HL-60 (cell line): ENCODE measurements at regions not wholly inside any gene's neighbourhood (a gene's known extent, or its start where the extent isn't known, plus 50 kb on each side); places are given as distances from the start of the nearest gene placed in this dataset.

ENCODE experiments used
- DNase-seq, 2 experiments: peaks; one replicate each; pipeline ENCODE4 v3.0.0-alpha.2; 2010 to 2020; ENCODE audit warnings: low read depth in 1 of 2, low spot score in 1 of 2
- H3K27ac ChIP-seq: fragments of 250-450 bp; sonication (Bioruptor Pico); replicated peaks from 2 replicates; pipeline ENCODE4 v1.5.1; 2020; ENCODE audit warnings: mild to moderate bottlenecking, moderate library complexity
- H3K27me3 ChIP-seq: fragments of 250-450 bp; sonication (Bioruptor Pico); 2 replicates; pipeline ENCODE4 v1.5.1; 2021; ENCODE audit warnings: mild to moderate bottlenecking, moderate library complexity; ENCODE audit not compliant: insufficient read depth, poor library complexity, severe bottlenecking
- H3K4me3 ChIP-seq: replicated peaks from 2 replicates; pipeline ENCODE4 v1.5.1; 2011; ENCODE audit warnings: mild to moderate bottlenecking, control low read depth, low read length; ENCODE audit not compliant: insufficient read depth
- GABPA ChIP-seq: IDR thresholded peaks from 2 replicates; pipeline ENCODE4 v1.6.1; 2012; ENCODE audit warnings: low read depth
- POLR2AphosphoS5 ChIP-seq: IDR thresholded peaks from 2 replicates; pipeline ENCODE4 v1.6.1; 2012; ENCODE audit warnings: low read depth
- SPI1 ChIP-seq: IDR thresholded peaks from 2 replicates; pipeline ENCODE4 v1.6.1; 2012; ENCODE audit warnings: low read depth, mild to moderate bottlenecking, borderline replicate concordance
- TF ChIP-seq, protein P1 (sequence below): IDR thresholded peaks from one replicate; pipeline ENCODE4 v1.5.1; 2011; ENCODE audit warnings: low read length, control low read depth, inconsistent platforms; ENCODE audit not compliant: insufficient read depth
- TF ChIP-seq, protein P2 (sequence below): IDR thresholded peaks from 2 replicates; pipeline ENCODE4 v1.6.1; 2012; ENCODE audit warnings: low read depth; ENCODE audit not compliant: insufficient replicate concordance

DNA sequence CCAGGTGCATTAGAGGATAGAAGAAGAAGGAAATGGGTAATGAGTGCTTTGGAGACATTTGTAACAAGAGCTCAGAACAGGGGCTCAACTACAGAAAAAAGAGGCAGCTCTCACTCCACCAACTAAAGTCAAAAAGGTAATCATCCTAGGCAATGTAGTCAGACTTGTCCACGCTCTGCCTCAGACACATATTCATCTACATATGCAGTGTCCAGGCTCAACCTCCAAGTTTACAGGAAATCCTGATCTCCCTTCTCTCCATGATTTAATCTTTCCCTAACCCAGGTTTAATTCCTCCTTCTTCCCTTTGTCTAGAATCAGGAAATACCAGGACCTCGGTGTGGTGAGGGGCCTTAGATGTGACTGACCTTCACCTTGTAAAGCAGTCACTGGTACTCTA lies 65.7 kb upstream of the SELENOP start:
- Histone ChIP-seq H3K27me3 (no peaks in the 10 kb centered on the region), H3K27ac (no peak overlapping the region), H3K4me3 (no peak overlapping the region)
- TF ChIP-seq, protein P1, sequence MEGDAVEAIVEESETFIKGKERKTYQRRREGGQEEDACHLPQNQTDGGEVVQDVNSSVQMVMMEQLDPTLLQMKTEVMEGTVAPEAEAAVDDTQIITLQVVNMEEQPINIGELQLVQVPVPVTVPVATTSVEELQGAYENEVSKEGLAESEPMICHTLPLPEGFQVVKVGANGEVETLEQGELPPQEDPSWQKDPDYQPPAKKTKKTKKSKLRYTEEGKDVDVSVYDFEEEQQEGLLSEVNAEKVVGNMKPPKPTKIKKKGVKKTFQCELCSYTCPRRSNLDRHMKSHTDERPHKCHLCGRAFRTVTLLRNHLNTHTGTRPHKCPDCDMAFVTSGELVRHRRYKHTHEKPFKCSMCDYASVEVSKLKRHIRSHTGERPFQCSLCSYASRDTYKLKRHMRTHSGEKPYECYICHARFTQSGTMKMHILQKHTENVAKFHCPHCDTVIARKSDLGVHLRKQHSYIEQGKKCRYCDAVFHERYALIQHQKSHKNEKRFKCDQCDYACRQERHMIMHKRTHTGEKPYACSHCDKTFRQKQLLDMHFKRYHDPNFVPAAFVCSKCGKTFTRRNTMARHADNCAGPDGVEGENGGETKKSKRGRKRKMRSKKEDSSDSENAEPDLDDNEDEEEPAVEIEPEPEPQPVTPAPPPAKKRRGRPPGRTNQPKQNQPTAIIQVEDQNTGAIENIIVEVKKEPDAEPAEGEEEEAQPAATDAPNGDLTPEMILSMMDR: no peak
- TF ChIP-seq SPI1: no peak
- TF ChIP-seq, protein P2, sequence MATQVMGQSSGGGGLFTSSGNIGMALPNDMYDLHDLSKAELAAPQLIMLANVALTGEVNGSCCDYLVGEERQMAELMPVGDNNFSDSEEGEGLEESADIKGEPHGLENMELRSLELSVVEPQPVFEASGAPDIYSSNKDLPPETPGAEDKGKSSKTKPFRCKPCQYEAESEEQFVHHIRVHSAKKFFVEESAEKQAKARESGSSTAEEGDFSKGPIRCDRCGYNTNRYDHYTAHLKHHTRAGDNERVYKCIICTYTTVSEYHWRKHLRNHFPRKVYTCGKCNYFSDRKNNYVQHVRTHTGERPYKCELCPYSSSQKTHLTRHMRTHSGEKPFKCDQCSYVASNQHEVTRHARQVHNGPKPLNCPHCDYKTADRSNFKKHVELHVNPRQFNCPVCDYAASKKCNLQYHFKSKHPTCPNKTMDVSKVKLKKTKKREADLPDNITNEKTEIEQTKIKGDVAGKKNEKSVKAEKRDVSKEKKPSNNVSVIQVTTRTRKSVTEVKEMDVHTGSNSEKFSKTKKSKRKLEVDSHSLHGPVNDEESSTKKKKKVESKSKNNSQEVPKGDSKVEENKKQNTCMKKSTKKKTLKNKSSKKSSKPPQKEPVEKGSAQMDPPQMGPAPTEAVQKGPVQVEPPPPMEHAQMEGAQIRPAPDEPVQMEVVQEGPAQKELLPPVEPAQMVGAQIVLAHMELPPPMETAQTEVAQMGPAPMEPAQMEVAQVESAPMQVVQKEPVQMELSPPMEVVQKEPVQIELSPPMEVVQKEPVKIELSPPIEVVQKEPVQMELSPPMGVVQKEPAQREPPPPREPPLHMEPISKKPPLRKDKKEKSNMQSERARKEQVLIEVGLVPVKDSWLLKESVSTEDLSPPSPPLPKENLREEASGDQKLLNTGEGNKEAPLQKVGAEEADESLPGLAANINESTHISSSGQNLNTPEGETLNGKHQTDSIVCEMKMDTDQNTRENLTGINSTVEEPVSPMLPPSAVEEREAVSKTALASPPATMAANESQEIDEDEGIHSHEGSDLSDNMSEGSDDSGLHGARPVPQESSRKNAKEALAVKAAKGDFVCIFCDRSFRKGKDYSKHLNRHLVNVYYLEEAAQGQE: no peak
- TF ChIP-seq POLR2AphosphoS5: no peak
- TF ChIP-seq GABPA: no peak
- no peak for DNase-seq

- Histone ChIP-seq H3K27ac (no peak overlapping the region), H3K4me3 (no peak overlapping the region), H3K27me3 (no peaks in the 10 kb centered on the region)
- DNase-seq: no peak
- TF ChIP-seq, protein P1: no peak
- no peak for TF ChIP-seq GABPA
- TF ChIP-seq POLR2AphosphoS5: no peak
- TF ChIP-seq, protein P2: no peak
- TF ChIP-seq SPI1: no peak
Measured at GRCh38 chr5:42876375-42876844, 64.7 kb upstream of the SELENOP start.

DNA sequence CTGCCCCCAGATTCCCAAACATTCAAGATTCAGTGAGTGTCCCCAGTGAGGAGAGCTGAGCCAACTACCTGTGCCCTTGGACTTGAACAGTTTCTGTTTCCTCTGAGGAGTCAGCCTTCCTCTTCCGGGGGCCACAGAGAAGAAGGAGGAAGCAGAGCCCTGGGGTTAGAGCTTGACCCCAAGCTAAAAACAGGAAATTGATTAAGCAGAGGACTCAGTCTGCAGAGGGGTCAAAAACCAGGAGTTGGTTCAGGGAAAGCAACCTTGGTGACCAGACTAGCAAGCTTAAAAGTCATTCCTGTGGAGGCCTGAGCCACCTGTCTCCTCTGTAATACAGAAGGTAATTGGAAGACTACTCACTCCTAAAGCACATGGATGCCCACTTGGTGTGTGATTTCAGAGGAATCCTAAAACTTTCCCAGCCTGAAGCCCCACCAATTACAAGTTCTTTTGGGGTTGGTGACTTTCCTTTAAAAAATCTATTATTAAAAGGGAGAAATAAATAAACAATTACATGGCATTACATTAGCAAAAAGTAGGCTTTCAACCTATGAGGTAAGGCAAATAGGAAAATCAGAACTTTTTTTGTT lies 64.2 kb upstream of the SELENOP start:
- TF ChIP-seq, protein P1: no peak
- TF ChIP-seq GABPA (peak; percentile 77), POLR2AphosphoS5 (no peak), SPI1 (peak; percentile 23; the same call in 1 of the 2 replicates)
- TF ChIP-seq, protein P2: no peak

More for the DNA sequence above, 64.2 kb upstream of the SELENOP start:
- Histone ChIP-seq H3K27me3 (no peaks in the 10 kb centered on the region), H3K27ac (no peak overlapping the region), H3K4me3 (no peak overlapping the region)
- DNase-seq: peak in 1 of 2 experiments; percentile 63
